Parathyroid adenoma (tissue), 2 donors: ENCODE measurements at regions not wholly inside any gene's neighbourhood (a gene's known extent, or its start where the extent isn't known, plus 50 kb on each side); places are given as distances from the start of the nearest gene placed in this dataset.
"Not testable (repeated sequence)": the region's sequence is repeated elsewhere in the genome, so short reads cannot be mapped to it uniquely, and the experiment has no call there.

ENCODE experiments used
- H2AFZ ChIP-seq: fragments of 300-600 bp; sonication (generic); one replicate; pipeline ENCODE4 v1.7.0; 2017; ENCODE audit warnings: antibody characterized with exemption, mild to moderate bottlenecking
- H3K27ac ChIP-seq: fragments of 300-600 bp; sonication (generic); one replicate; pipeline ENCODE4 v1.7.0; 2017
- H3K27me3 ChIP-seq: fragments of 300-600 bp; sonication (generic); one replicate; pipeline ENCODE4 v1.7.0; 2017; ENCODE audit warnings: low read length; ENCODE audit not compliant: control insufficient read depth, insufficient read depth
- H3K36me3 ChIP-seq: fragments of 300-600 bp; sonication (generic); one replicate; pipeline ENCODE4 v1.7.0; 2017; ENCODE audit warnings: low read length; ENCODE audit not compliant: control insufficient read depth, insufficient read depth
- H3K4me1 ChIP-seq: fragments of 300-600 bp; sonication (generic); one replicate; pipeline ENCODE4 v1.7.0; 2017; ENCODE audit warnings: control low read depth
- H3K4me2 ChIP-seq: fragments of 300-600 bp; sonication (generic); one replicate; pipeline ENCODE4 v1.7.0; 2017; ENCODE audit warnings: low read length
- H3K4me3 ChIP-seq: fragments of 300-600 bp; sonication (generic); one replicate; pipeline ENCODE4 v1.7.0; 2017; ENCODE audit warnings: low read depth, low read length
- H3K79me2 ChIP-seq: fragments of 300-600 bp; sonication (generic); one replicate; pipeline ENCODE4 v1.7.0; 2017; ENCODE audit warnings: control low read depth
- H3K9ac ChIP-seq: fragments of 300-600 bp; sonication (generic); one replicate; pipeline ENCODE4 v1.7.0; 2017; ENCODE audit warnings: mild to moderate bottlenecking
- H3K9me3 ChIP-seq: fragments of 300-600 bp; sonication (generic); one replicate; pipeline ENCODE4 v1.7.0; 2017; ENCODE audit warnings: low read length; ENCODE audit not compliant: control insufficient read depth
- CTCF ChIP-seq: fragments of 300-600 bp; sonication (generic); IDR thresholded peaks from one replicate; pipeline ENCODE4 v1.7.0; 2017; ENCODE audit warnings: antibody characterized with exemption, mild to moderate bottlenecking
- donor health status: primary hyperparathyroidism.

GRCh38 chr4:126758493-126758892, 874.3 kb upstream of the INTU start:
- no peak overlapping the region for H3K9ac ChIP-seq
- no peak overlapping the region for H3K4me3 ChIP-seq
- H3K9me3 ChIP-seq, result no peaks in the 10 kb centered on the region
- no peaks in the 10 kb centered on the region for H3K4me1 ChIP-seq
- H3K36me3 ChIP-seq, result no peaks in the 10 kb centered on the region
- no peaks in the 10 kb centered on the region for H3K27me3 ChIP-seq
- no peak overlapping the region for H3K27ac ChIP-seq
- no peak overlapping the region for H3K4me2 ChIP-seq
- no peaks in the 10 kb centered on the region for H3K79me2 ChIP-seq
- TF ChIP-seq CTCF, result no peak
- H2AFZ ChIP-seq, result no peak overlapping the region

- H2AFZ ChIP-seq, result no peak overlapping the region
- TF ChIP-seq CTCF, result no peak
- H3K79me2 ChIP-seq, result no peaks in the 10 kb centered on the region
- H3K9me3 ChIP-seq, result no peaks in the 10 kb centered on the region
- no peak overlapping the region for H3K4me2 ChIP-seq
- H3K4me1 ChIP-seq, result no peaks in the 10 kb centered on the region
- H3K9ac ChIP-seq, result no peak overlapping the region
- H3K4me3 ChIP-seq, result no peak overlapping the region
- H3K27me3 ChIP-seq, result no peaks in the 10 kb centered on the region
- H3K36me3 ChIP-seq, result no peaks in the 10 kb centered on the region
- H3K27ac ChIP-seq, result no peak overlapping the region
These were observed 870.7 kb upstream of the INTU start for GRCh38 chr4:126761947-126762662.

GRCh38 chr4:126762663-126763247, 870.0 kb upstream of the INTU start:
- Histone ChIP-seq H3K79me2 (no peaks in the 10 kb centered on the region), H3K9me3 (no peaks in the 10 kb centered on the region), H3K4me2 (no peak overlapping the region), H3K36me3 (no peaks in the 10 kb centered on the region), H3K27ac (no peak overlapping the region), H3K9ac (no peak overlapping the region), H2AFZ (no peak overlapping the region), H3K27me3 (no peaks in the 10 kb centered on the region), H3K4me3 (no peak overlapping the region), H3K4me1 (no peaks in the 10 kb centered on the region)
- no peak for TF ChIP-seq CTCF

DNA sequence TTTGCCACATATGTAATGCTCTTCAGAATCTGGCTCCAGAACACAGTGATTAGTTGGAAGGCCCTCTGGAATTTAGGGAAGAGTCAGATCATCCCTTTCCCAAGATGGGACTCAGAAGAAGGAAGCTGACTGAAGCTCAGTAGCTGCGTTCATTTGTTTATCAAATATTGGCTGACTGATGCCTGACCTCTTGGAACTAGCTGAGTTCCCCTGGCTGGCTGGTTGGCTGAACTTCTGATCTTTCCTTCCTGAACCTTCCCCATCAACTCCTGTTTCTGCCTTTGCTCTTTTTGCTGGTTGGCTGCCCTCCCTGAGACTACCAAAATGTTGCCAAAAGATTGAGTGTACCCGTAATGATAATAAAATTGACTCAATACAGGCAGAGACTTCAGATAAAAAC, 866.5 kb upstream of the INTU start:
- H2AFZ ChIP-seq, result no peak overlapping the region
- no peak overlapping the region for H3K9ac ChIP-seq
- no peaks in the 10 kb centered on the region for H3K27me3 ChIP-seq
- no peak for TF ChIP-seq CTCF
- no peaks in the 10 kb centered on the region for H3K36me3 ChIP-seq
- H3K9me3 ChIP-seq, result no peaks in the 10 kb centered on the region
- H3K27ac ChIP-seq, result no peak overlapping the region
- H3K4me2 ChIP-seq, result no peak overlapping the region
- no peak overlapping the region for H3K4me3 ChIP-seq
- no peaks in the 10 kb centered on the region for H3K79me2 ChIP-seq
- no peaks in the 10 kb centered on the region for H3K4me1 ChIP-seq

- Histone ChIP-seq H2AFZ (no peak overlapping the region), H3K36me3 (no peaks in the 10 kb centered on the region), H3K27ac (no peak overlapping the region), H3K9ac (no peak overlapping the region), H3K79me2 (no peaks in the 10 kb centered on the region), H3K4me2 (no peak overlapping the region), H3K9me3 (no peaks in the 10 kb centered on the region), H3K4me3 (no peak overlapping the region), H3K27me3 (no peaks in the 10 kb centered on the region), H3K4me1 (no peaks in the 10 kb centered on the region)
- no peak for TF ChIP-seq CTCF
These were observed 864.4 kb upstream of the INTU start for GRCh38 chr4:126768338-126768737.

DNA sequence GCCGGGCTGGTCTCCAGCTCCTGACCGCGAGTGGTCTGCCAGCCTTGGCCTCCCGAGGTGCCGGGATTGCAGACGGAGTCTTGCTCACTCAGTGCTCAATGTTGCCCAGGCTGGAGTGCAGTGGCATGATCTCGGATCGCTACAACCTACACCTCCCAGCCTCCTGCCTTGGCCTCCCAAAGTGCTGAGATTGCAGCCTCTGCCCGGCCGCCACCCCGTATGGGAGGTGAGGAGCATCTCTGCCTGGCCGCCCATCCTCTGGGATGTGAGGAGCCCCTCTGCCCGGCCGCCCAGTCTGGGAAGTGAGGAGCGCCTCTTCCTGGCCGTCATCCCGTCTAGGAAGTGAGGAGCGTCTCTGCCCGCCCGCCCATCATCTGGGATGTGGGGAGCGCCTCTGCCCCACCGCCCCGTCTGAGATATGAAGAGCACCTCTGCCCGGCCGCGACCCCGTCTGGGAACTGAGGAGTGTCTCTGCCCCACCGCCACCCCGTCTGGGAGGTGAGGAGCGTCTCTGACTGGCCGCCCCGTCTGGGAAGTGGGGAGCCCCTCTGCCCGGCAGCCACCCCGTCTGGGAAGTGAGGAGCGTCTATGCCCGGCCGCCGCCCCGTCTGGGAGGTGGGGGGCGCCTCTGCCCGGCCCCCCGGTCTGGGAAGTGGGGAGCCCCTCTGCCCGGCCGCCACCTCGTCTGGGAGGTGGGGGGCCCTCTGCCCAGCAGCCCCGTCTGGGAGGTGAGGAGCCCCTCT, 861.8 kb upstream of the INTU start:
- H3K4me3 ChIP-seq, H3K4me2 ChIP-seq, H2AFZ ChIP-seq, H3K4me1 ChIP-seq, H3K9me3 ChIP-seq, H3K36me3 ChIP-seq, H3K9ac ChIP-seq, H3K27ac ChIP-seq, H3K79me2 ChIP-seq, H3K27me3 ChIP-seq: not testable (repeated sequence)
